GM21723 (cell line): ENCODE measurements at regions not wholly inside any gene's neighbourhood (a gene's known extent, or its start where the extent isn't known, plus 50 kb on each side); places are given as distances from the start of the nearest gene placed in this dataset.

Source experiments
- ATAC-seq: cut with Tn5 transposase; IDR thresholded peaks from one replicate; pipeline ENCODE4 v1.9.1; 2021; ENCODE audit warnings: mild to moderate bottlenecking, moderate library complexity; ENCODE audit not compliant: unreplicated experiment

DNA sequence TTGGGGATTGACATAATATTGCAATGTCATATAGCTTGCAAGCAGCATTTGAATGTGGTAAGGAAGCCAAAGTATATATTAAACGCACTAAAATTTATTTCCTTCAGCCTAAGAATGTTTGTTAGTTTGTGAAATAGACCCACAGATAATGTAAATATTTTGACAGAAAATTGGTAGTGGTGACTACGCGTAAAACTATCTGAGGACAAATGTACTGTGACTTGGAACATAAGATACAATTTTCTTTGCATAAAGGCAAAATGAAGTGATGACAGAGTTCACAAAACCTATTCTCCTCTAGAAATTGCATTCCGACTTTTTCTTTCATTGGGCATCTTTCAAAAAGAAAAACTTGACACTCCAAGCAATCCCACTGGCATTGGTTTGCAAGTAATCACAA is 411.1 kb upstream of the LRATD1 start:
- ATAC-seq, result no peak

DNA sequence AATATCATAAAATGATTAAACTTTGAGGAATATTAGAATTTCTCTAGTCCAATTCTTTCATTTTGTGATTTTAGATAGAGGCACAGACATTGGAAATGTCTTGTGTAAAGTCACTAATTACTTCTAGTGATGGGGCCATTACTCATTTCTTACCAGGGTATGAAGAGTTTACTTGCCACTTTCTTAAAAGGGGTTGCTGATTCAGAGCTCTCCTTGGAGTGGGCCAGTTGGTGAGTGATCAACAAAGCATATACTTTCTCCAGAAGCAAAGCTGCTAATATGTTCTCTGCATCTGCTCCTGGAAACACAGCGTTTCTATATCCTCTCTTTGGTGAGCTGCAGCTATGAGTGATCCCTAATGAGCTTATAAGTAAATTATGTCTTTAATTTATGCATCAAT is 408.9 kb upstream of the LRATD1 start:
- ATAC-seq, result no peak

DNA sequence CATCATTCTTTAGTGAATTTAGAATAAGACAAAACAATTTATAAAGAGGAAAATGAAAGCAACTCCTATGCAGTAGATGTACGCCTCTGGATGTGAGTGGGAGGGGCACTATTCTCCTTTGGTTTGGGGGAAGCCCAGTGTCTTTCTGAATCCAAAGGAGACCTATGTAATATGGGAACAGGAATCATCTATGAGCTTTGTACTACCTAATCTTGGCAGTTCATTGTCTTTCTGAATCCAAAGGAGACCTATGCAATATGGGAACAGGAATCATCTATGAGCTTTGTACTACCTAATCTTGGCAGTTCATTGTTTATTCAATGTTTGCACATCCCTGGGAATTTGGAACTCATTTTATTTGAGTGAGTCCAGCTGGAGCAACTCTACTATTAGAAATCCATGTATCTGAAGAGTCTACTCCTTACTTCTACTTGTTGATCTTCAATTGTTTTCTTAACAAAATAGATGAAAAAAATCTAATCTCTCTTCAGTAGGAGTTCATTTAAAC is 401.1 kb upstream of the LRATD1 start:
- no peak for ATAC-seq

- ATAC-seq, result no peak
These were observed 400.3 kb upstream of the LRATD1 start for GRCh38 chr2:14232217-14232616.

DNA sequence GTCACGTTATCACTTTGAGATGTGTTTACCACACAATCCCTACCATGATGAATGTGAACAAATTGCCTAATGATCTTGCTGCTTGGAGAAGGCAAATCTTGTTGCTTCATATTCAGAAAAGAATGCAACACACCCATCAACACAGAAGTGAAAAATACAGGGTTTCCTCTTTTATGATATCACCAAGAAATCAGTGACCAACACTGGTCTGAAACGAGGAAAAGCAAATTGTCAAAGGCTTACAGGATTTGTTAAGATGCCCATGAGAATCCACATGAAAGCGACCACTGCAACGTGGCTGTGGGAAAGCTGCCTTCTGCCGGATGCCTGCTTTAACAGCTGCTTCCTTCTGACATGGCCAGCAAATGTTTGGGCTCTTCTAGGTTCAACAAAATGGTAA is 397.6 kb upstream of the LRATD1 start:
- no peak for ATAC-seq

GRCh38 chr2:14235667-14236066 is 396.9 kb upstream of the LRATD1 start:
- no peak for ATAC-seq

DNA sequence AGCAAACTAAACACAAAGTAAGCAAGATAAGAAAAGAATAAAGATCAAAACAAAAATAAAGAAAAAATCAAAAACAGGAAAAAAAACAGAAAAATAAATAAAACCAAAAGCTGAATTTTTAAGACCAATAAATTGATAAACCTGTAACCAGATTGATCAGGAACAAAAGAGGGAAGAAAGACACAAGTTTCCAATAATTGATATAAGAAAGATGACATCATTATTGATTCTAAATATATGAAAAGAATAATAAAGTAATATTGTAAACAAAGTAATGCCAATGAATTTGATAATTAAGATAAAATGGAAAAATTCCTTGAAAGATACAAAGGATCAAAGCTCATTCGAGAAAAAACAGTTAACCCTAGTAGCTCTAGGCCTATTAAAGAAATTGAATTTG is 394.6 kb upstream of the LRATD1 start:
- ATAC-seq, result no peak

GRCh38 chr2:14239605-14240004 is 392.9 kb upstream of the LRATD1 start:
- no peak for ATAC-seq

- ATAC-seq, result no peak
These were observed 391.6 kb upstream of the LRATD1 start for GRCh38 chr2:14240868-14241267.

- no peak for ATAC-seq
These were observed 386.6 kb upstream of the LRATD1 start for GRCh38 chr2:14245901-14246300.

- ATAC-seq, result no peak
These were observed 377.2 kb upstream of the LRATD1 start for GRCh38 chr2:14255135-14255820.

- ATAC-seq, result no peak
These were observed 375.6 kb upstream of the LRATD1 start for GRCh38 chr2:14256890-14257289.

- no peak for ATAC-seq
These were observed 374.6 kb upstream of the LRATD1 start for GRCh38 chr2:14257801-14258507.

DNA sequence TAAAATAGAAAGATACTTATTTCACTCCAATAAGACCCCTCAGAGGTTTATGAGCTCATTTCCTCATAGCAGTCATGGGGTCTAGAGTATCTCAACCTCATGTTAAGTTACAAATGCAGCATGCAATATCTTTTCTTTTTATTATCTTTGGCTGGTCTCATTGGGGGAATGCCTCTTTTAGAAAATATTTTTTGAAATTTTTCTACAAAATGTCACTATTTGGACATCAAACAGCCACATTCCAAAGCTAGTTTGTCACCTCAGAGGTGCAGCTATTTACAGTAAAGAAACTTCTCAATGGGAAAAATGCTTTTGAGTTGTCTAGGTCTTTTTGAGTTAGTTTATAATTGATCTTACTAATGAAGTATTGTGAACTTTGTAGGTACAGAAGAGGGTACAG is 370.7 kb upstream of the LRATD1 start:
- no peak for ATAC-seq

DNA sequence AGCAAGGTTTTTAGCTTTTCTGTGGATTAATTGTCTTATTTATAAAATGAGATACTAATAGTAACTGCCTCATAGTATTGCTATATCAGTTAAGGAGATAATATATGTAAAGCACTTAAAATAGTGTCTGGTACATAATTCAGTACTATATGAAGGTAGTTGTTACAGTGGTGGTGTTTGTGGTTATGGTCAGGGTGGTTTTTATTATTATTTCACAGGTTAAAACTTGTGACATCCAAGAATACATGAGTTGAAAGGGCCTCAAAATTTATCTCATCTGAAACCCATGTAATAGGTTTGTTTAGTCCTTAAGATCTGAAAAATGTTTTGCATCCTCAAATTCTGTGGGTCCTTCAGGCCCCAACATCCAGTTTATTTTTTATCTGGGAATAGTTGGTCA is 369.5 kb upstream of the LRATD1 start:
- ATAC-seq, result no peak

DNA sequence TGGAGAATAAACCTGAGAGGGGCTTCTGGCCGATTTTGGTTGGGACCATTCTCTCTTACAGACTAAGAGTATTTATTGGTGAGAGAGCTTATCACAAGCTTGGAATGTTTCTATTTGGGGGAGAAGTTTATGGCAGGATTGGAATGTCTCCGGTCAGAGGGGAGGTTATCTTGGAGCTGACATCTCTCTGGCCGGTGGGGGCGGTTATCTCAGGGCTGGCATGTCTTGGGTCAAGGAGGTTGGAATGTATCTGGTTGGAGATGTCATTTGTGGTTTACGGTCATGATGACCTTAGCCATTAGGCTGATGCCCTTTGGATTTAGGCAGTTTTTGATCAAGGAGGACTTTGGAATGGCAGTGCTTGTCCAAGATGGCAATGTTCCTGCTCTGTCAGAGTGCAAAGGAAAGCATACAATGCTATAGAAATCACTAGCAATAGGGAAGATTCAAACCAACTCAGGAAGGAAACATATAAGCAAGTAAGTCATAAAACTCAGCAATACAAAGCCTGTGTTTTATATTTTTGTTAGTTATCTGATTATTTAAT is 362.4 kb upstream of the LRATD1 start:
- ATAC-seq, result no peak

DNA sequence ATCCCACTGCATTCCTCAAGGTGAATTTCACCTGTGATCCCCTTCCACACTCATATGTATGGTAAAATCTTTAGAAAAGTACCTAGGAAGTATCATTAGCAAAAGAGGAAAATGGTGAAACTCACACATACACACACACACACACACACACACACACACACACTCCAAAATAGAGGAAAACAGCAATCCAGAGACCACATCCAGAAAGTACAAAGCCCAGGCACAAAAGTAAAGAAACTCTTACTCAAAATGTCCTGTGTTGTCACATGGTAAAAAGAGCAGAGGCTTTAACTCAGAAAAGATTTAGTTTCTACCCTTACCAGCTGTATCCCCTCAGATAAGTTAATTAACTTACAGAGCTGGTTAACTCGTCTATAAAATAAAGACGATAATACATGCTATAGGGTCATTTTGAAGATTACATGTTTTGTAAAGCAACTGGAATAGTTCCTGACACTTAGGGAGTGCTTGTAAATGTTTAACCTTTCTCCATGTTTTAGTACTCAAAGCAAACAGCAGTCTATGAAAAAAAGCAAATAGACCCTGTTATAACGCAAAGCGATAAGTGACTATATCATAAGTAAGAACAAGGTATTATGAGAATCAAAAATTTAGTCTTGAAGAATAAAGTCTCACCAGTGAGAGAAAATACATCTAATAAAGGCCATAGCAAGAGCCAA is 360.0 kb upstream of the LRATD1 start:
- no peak for ATAC-seq

DNA sequence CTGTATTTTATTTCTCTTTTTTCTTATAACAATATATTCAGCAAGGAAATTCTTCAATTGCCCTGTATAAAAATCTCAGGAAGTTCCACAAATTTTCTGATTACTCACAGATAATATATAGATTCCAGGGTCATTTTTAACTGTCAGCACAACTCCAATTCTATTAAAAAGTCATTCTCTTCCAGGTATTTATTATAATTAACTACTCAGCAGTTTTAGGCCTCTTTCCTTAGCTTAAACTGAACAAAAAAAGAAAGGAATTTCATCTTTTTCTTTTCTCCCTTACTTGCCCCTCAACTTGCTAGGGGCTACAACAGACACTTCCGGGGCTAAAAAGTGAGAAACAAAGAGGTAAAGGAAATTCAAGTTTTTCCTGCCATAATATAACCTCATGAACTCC is 358.9 kb upstream of the LRATD1 start:
- ATAC-seq, result no peak

- no peak for ATAC-seq
These were observed 348.3 kb upstream of the LRATD1 start for GRCh38 chr2:14284244-14284643.

- no peak for ATAC-seq
These were observed 346.7 kb upstream of the LRATD1 start for GRCh38 chr2:14285812-14286211.

- ATAC-seq, result no peak
These were observed 344.5 kb upstream of the LRATD1 start for GRCh38 chr2:14288016-14288415.

DNA sequence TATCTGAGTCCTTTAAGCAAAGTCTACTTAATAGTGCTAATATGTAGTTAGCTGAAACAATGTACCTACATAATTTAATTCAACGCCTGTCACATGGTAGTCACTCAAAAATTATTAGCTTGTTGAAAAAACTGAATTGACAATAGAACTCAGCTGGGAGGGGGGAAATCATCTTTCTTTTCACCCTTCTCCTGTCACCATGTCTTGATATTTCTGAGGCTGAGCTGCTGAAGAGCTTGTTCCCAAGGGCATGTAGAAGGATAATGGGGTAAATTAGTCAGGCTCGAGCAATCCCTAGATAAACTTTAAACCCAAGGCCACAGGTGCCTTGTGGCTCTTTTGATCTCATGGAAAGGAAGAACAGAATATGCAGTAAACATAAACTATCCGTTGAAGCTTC is 339.6 kb upstream of the LRATD1 start:
- ATAC-seq, result no peak
